ENCODE measurements at regions not wholly inside any gene's neighbourhood (a gene's known extent, or its start where the extent isn't known, plus 50 kb on each side); places are given as distances from the start of the nearest gene placed in this dataset.
A peak's percentile ranks its signal among the peaks of the same experiment; 100 is the strongest.

DNA sequence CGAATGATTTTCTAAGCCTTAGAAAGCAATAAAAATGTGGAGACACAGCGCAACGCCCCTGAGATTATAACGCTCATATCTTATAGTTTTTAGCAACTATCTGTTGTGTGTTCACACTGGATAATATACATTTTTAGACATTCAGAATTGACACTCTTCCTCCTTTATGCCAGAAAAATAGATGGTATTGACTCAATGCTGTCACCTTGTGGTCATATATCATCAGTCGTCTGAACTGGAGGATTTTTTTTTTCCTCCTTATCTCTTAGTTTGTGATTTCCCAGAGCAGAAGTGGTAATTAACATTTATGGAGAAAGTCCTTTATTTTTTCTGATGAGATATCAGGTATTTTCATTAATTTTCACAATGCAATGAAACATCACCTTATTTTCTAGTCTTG, 759.6 kb downstream of the RAB28 start:
- peak; percentile 63 for TF ChIP-seq CTCF (conservative IDR thresholded peaks at IDR 0.05)
- no peak for TF ChIP-seq EZH2 (IDR thresholded peaks at IDR 0.05; ENCODE audit: low read depth)

All from PC-9 (cell line).